Caco-2 (cell line): ENCODE measurements at regions not wholly inside any gene's neighbourhood (a gene's known extent, or its start where the extent isn't known, plus 50 kb on each side); places are given as distances from the start of the nearest gene placed in this dataset.

Experiments
- BruUV-seq: library from RNA; stranded (reverse); fragments of 400-500 nt; replicated peaks from 2 replicates; lab custom pipeline; 2021; lab: Mats Ljungman, UMichigan
- CTCF ChIA-PET: fragments of 300-600 bp; sonication (Branson Sonifier 250); formaldehyde crosslinking; loops from one replicate; lab custom pipeline; 2022; ENCODE audit warnings: antibody characterized with exemption; lab: Charles Lee
- POLR2A ChIA-PET: fragments of 300-600 bp; sonication (Branson Sonifier 250); formaldehyde crosslinking; loops from one replicate; lab custom pipeline; 2022; ENCODE audit warnings: antibody characterized with exemption; lab: Charles Lee
- DNase-seq, 2 experiments: peaks; one replicate each; pipeline versions ENCODE4 v3.0.0 to v3.0.0-alpha.2; 2020 to 2022
- H3K27me3 ChIP-seq: replicated peaks from 2 replicates; pipeline ENCODE4 v1.6.0; 2011; ENCODE audit warnings: low read length; ENCODE audit not compliant: control insufficient read depth, insufficient read depth
- H3K36me3 ChIP-seq: 2 replicates; pipeline ENCODE4 v1.5.1; 2011; ENCODE audit warnings: low read length; ENCODE audit not compliant: control insufficient read depth, insufficient read depth
- H3K4me1 ChIP-seq: fragments of 250-450 bp; sonication (Bioruptor Pico); 2 replicates; pipeline ENCODE4 v1.5.1; 2020; ENCODE audit warnings: mild to moderate bottlenecking
- H3K4me3 ChIP-seq: 2 replicates; pipeline ENCODE4 v1.5.1; 2011; ENCODE audit warnings: low read depth, mild to moderate bottlenecking, control low read depth, low read length
- H3K9me3 ChIP-seq: fragments of 250-450 bp; sonication (Bioruptor Pico); 2 replicates; pipeline ENCODE4 v1.5.1; 2020; ENCODE audit warnings: mild to moderate bottlenecking, moderate library complexity
- H3K27ac Mint-ChIP-seq: one replicate; pipeline ENCODE4 v1.8.0; 2022; ENCODE audit warnings: mixed read lengths; ENCODE audit not compliant: unreplicated experiment
- H3K27me3 Mint-ChIP-seq: one replicate; pipeline ENCODE4 v1.8.0; 2022; ENCODE audit warnings: mixed read lengths; ENCODE audit not compliant: insufficient read depth, unreplicated experiment
- H3K36me3 Mint-ChIP-seq: one replicate; pipeline ENCODE4 v1.8.0; 2022; ENCODE audit warnings: mild to moderate bottlenecking, mixed read lengths; ENCODE audit not compliant: insufficient read depth, unreplicated experiment
- H3K4me1 Mint-ChIP-seq: one replicate; pipeline ENCODE4 v1.8.0; 2022; ENCODE audit warnings: low read depth, mixed read lengths; ENCODE audit not compliant: unreplicated experiment
- H3K4me3 Mint-ChIP-seq: one replicate; pipeline ENCODE4 v1.8.0; 2022; ENCODE audit warnings: mild to moderate bottlenecking, moderate library complexity, mixed read lengths; ENCODE audit not compliant: unreplicated experiment
- H3K9me3 Mint-ChIP-seq: one replicate; pipeline ENCODE4 v1.8.0; 2022; ENCODE audit warnings: mixed read lengths; ENCODE audit not compliant: unreplicated experiment
- CTCF ChIP-seq, 2 experiments: fragments of 200-600 bp in 1 of 2; IDR thresholded peaks; 1 replicate in 1 of 2; 2 replicates in 1 of 2; pipeline versions ENCODE4 v1.5.1 to v1.8.0; 2011 to 2022; ENCODE audit warnings: antibody characterized with exemption in 1 of 2, control low read depth in 1 of 2, inconsistent platforms in 1 of 2, low read depth in 1 of 2, low read length in 1 of 2, mild to moderate bottlenecking in 1 of 2, moderate library complexity in 1 of 2; ENCODE audit not compliant: insufficient read depth in 1 of 2, severe bottlenecking in 1 of 2, unreplicated experiment in 1 of 2
- intact Hi-C: fragments of 100-400 bp; cut with micrococcal nuclease; formaldehyde crosslinking; loops from one replicate; pipeline ENCODE4 v1.10.0; 2022; ENCODE audit not compliant: unreplicated experiment

GRCh38 chr7:1382553-1383397 is 76.5 kb downstream of the MICALL2 start:
- BruUV-seq, result no TSS peak
- Mint-ChIP-seq H3K36me3 (no peaks in the 10 kb centered on the region), H3K4me3 (no peak overlapping the region), H3K9me3 (no peaks in the 10 kb centered on the region), H3K27ac (no peak overlapping the region), H3K4me1 (no peaks in the 10 kb centered on the region), H3K27me3 (peaks cover 7% of the 10 kb centered on the region)
- no peaks in the 10 kb centered on the region for H3K36me3 ChIP-seq
- POLR2A ChIA-PET, result no interaction called here
- no peak for TF ChIP-seq CTCF (IDR thresholded peaks at IDR 0.05; ENCODE audit: insufficient read depth in 1 of 2, low read depth in 1 of 2, low read length in 1 of 2, severe bottlenecking in 1 of 2, unreplicated experiment in 1 of 2)
- intact Hi-C loops, result no loop called here
- no peak for DNase-seq
- CTCF ChIA-PET, result no interaction called here
- H3K9me3 ChIP-seq, result peaks cover 4% of the 10 kb centered on the region; the same call in 1 of the 2 replicates
- no peak overlapping the region for H3K4me3 ChIP-seq
- H3K4me1 ChIP-seq, result no peaks in the 10 kb centered on the region
- no peaks in the 10 kb centered on the region; the same call in none of the 2 replicates for H3K27me3 ChIP-seq

DNA sequence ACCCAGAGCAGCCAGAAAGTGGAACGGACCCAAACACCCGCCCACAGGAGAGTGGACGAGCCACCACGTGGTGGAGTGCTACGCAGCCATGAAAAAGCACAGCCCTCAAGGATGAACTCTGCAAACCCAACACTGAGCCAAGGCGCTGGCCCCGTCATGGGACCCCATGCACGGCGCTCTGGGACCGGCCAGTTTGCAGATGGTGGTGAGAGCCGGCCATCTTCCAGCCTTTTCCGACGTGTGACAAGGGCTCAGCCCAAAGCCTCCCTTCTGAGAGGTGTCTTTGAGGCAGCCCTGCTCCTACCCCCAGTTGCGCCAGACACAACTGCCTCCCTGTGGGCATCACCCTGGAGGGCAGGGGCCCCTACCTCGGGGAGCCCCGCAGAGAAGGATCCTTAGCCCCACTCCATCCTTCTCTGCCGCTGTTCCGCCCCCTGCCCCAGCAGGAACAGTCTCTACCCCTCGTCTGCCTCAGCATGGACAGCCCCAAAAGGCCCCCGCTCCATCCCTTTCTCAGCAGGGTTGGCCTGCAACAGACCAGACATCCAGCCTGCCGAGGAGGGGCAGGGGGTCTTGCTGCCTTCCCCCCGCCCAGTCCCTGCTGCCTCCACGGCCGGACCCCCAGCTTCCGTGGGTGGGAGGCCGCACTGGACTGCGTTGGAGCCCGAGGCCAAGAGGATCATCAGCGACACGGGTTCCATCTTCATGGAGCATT is 75.7 kb downstream of the MICALL2 start:
- Mint-ChIP-seq H3K36me3 (no peaks in the 10 kb centered on the region), H3K27me3 (peaks cover 9% of the 10 kb centered on the region), H3K27ac (no peak overlapping the region), H3K4me1 (no peaks in the 10 kb centered on the region), H3K9me3 (no peaks in the 10 kb centered on the region), H3K4me3 (no peak overlapping the region)
- no peaks in the 10 kb centered on the region; the same call in none of the 2 replicates for H3K27me3 ChIP-seq
- no peaks in the 10 kb centered on the region for H3K36me3 ChIP-seq
- no peak for DNase-seq
- POLR2A ChIA-PET, result no interaction called here
- no peak for TF ChIP-seq CTCF (IDR thresholded peaks at IDR 0.05; ENCODE audit: insufficient read depth in 1 of 2, low read depth in 1 of 2, low read length in 1 of 2, severe bottlenecking in 1 of 2, unreplicated experiment in 1 of 2)
- H3K4me1 ChIP-seq, result no peaks in the 10 kb centered on the region
- peaks cover 4% of the 10 kb centered on the region; the same call in 1 of the 2 replicates for H3K9me3 ChIP-seq
- BruUV-seq, result no TSS peak
- H3K4me3 ChIP-seq, result no peak overlapping the region
- CTCF ChIA-PET, result no interaction called here
- intact Hi-C loops, result no loop called here

- no peak overlapping the region for H3K4me3 ChIP-seq
- POLR2A ChIA-PET, result no interaction called here
- Mint-ChIP-seq H3K36me3 (no peaks in the 10 kb centered on the region), H3K27me3 (peaks cover 12% of the 10 kb centered on the region), H3K4me1 (no peaks in the 10 kb centered on the region), H3K27ac (no peak overlapping the region), H3K9me3 (no peaks in the 10 kb centered on the region), H3K4me3 (no peak overlapping the region)
- BruUV-seq, result no TSS peak
- H3K36me3 ChIP-seq, result no peaks in the 10 kb centered on the region
- CTCF ChIA-PET, result no interaction called here
- DNase-seq, result no peak
- no peaks in the 10 kb centered on the region for H3K4me1 ChIP-seq
- 0 out of 2 replicates have a peak, but pooled peaks cover 2% of the 10 kb centered on the region for H3K9me3 ChIP-seq
- no peaks in the 10 kb centered on the region; the same call in none of the 2 replicates for H3K27me3 ChIP-seq
- intact Hi-C loops, result no loop called here
- TF ChIP-seq CTCF (IDR thresholded peaks at IDR 0.05; ENCODE audit: insufficient read depth in 1 of 2, low read depth in 1 of 2, low read length in 1 of 2, severe bottlenecking in 1 of 2, unreplicated experiment in 1 of 2), result no peak
Observed at GRCh38 chr7:1384113-1384415, 75.2 kb downstream of the MICALL2 start.
